ENCODE measurements at regions not wholly inside any gene's neighbourhood (a gene's known extent, or its start where the extent isn't known, plus 50 kb on each side); places are given as distances from the start of the nearest gene placed in this dataset.

DNA sequence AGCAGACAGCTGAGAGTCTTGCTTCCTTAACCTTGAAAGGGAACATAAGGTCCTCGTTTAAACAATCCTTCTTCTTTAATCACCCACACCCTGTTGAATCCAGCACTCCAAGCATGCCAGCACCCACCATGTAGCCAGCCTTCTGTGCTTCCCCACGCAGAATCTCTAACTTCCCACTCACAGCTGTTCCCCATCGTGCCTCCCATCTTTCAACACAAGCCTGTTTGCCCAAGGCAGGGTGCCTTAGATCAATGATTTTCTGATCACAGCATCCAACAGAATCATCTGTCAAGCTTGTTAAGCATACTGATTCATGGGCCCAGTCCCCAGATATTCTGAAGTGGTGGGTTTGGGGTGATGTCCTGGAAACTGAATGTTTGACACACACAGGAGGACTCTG is 530.8 kb downstream of the SH2D4B start:
- Mint-ChIP-seq H3K27me3 (ENCODE audit: low read depth) (no peaks in the 10 kb centered on the region), H3K27ac (no peak overlapping the region), H3K36me3 (ENCODE audit: low read depth) (no peaks in the 10 kb centered on the region), H3K4me1 (ENCODE audit: low read depth) (no peaks in the 10 kb centered on the region), H3K4me3 (no peak overlapping the region), H3K9me3 (no peaks in the 10 kb centered on the region)
- DNase-seq (ENCODE audit: low spot score), result no peak

DNA sequence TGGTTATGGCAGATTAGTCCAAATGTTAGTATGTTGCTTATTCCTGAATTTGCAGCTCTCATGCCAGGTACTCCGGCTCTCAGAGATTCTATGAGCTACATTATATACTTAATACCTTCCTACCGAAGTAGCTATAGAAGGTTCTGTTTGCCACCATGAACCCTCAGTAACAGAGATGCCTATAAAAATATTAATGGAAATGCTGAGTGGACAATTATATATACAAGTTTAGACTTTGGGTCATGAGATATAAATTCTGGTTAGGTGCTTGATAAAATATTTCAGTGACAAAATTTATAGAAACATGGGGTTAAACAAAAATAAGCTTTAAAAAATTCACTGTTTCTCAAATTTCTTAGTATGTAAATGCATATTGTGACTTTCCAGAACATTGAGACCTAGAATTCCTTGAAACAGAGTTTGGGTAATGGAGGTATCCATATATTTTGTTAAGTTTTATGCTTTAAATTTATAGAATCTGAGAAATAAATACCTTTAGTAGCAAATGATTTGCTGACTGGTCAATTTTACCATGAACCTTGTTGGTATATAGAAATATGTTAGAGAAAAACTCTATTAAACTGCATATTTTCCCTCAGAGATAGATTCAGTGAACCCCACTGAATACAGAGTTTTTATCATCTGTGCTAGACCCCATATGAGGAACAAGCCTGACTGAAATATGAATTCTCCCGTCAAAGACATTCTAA is 533.5 kb downstream of the SH2D4B start:
- H3K4me3 Mint-ChIP-seq, result no peak overlapping the region
- H3K9me3 Mint-ChIP-seq, result no peaks in the 10 kb centered on the region
- DNase-seq (ENCODE audit: low spot score), result no peak

DNA sequence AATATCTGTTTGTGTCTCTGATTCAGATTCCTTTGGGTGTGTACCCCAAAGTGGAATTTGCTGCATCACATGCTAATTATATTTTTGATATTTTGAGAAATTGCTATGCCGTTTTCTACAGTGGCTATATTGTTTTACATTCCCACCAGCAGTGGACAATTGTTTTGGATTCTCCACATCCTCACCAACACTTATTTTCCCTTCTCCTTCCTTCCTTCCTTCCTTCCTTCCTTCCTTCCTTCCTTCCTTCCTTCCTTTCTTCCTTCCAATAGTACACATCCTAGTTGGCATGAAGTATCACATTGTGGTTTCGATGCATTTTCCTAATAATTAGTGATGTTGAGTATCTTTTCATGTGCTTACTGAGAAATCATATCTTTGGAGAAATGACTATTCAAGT is 535.5 kb downstream of the SH2D4B start:
- Mint-ChIP-seq H3K4me3 (no peak overlapping the region), H3K27ac (no peak overlapping the region), H3K27me3 (ENCODE audit: low read depth) (no peaks in the 10 kb centered on the region), H3K36me3 (ENCODE audit: low read depth) (no peaks in the 10 kb centered on the region), H3K4me1 (ENCODE audit: low read depth) (no peaks in the 10 kb centered on the region), H3K9me3 (no peaks in the 10 kb centered on the region)
- no peak for DNase-seq (ENCODE audit: low spot score)

More for the DNA sequence above, 533.5 kb downstream of the SH2D4B start:
- H3K4me1 Mint-ChIP-seq (ENCODE audit: low read depth), result no peaks in the 10 kb centered on the region
- H3K27ac Mint-ChIP-seq, result no peak overlapping the region
- no peaks in the 10 kb centered on the region for H3K36me3 Mint-ChIP-seq (ENCODE audit: low read depth)
- H3K27me3 Mint-ChIP-seq (ENCODE audit: low read depth), result no peaks in the 10 kb centered on the region

DNA sequence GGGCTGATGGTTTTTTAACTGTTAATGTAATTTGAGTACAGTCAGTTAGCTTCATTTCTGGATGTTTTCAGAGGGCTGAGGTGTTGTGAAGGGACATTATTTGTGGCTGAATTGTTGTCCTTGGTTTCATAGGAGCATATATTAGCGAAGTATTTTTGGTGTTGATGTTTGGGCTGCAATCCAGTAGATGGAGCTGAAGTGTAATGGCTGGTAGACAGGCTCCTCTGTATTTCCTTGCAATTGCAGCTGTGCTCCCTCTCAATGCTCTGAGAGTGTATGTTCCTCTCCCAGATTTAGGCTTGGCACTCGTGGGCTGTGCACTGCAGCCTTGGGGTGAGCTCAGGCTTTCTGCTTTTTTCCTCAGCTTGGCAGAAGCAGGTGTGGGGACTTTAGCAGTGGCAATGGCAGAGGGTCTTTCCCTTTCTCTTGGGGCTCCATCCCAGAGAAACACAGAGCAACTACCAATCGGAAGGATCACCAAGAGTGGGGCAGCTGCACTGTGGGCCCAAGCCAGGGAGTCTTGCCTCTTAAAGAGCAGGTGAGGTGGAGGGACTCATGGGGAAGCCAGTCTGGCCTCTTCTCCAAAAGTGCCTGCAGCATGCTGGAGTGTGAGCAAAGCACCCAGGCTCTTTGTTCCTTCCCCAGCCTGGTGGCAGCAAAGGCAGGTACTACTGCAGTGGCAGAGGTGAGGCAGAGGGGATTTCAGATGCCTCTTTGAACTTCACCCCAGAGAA is 544.4 kb downstream of the SH2D4B start:
- peaks cover 4% of the 10 kb centered on the region for H3K9me3 Mint-ChIP-seq
- H3K4me3 Mint-ChIP-seq, result no peak overlapping the region
- no peak for DNase-seq (ENCODE audit: low spot score)
- no peak overlapping the region for H3K27ac Mint-ChIP-seq
- no peaks in the 10 kb centered on the region for H3K36me3 Mint-ChIP-seq (ENCODE audit: low read depth)
- no peaks in the 10 kb centered on the region for H3K27me3 Mint-ChIP-seq (ENCODE audit: low read depth)
- H3K4me1 Mint-ChIP-seq (ENCODE audit: low read depth), result no peaks in the 10 kb centered on the region

GRCh38 chr10:81082621-81083376 is 545.1 kb downstream of the SH2D4B start:
- H3K9me3 Mint-ChIP-seq, result peaks cover 4% of the 10 kb centered on the region
- H3K4me3 Mint-ChIP-seq, result no peak overlapping the region
- no peaks in the 10 kb centered on the region for H3K27me3 Mint-ChIP-seq (ENCODE audit: low read depth)
- H3K27ac Mint-ChIP-seq, result no peak overlapping the region
- H3K36me3 Mint-ChIP-seq (ENCODE audit: low read depth), result no peaks in the 10 kb centered on the region
- no peaks in the 10 kb centered on the region for H3K4me1 Mint-ChIP-seq (ENCODE audit: low read depth)
- no peak for DNase-seq (ENCODE audit: low spot score)

- no peaks in the 10 kb centered on the region for H3K27me3 Mint-ChIP-seq (ENCODE audit: low read depth)
- no peak overlapping the region for H3K4me3 Mint-ChIP-seq
- no peaks in the 10 kb centered on the region for H3K4me1 Mint-ChIP-seq (ENCODE audit: low read depth)
- no peaks in the 10 kb centered on the region for H3K36me3 Mint-ChIP-seq (ENCODE audit: low read depth)
- no peaks in the 10 kb centered on the region for H3K9me3 Mint-ChIP-seq
- no peak for DNase-seq (ENCODE audit: low spot score)
- no peak overlapping the region for H3K27ac Mint-ChIP-seq
These were observed 555.4 kb downstream of the SH2D4B start for GRCh38 chr10:81093056-81093455.

GRCh38 chr10:81095238-81095637 is 557.5 kb downstream of the SH2D4B start:
- Mint-ChIP-seq H3K9me3 (no peaks in the 10 kb centered on the region), H3K27ac (no peak overlapping the region), H3K4me1 (ENCODE audit: low read depth) (no peaks in the 10 kb centered on the region), H3K36me3 (ENCODE audit: low read depth) (no peaks in the 10 kb centered on the region), H3K27me3 (ENCODE audit: low read depth) (no peaks in the 10 kb centered on the region), H3K4me3 (no peak overlapping the region)
- DNase-seq (ENCODE audit: low spot score), result no peak

DNA sequence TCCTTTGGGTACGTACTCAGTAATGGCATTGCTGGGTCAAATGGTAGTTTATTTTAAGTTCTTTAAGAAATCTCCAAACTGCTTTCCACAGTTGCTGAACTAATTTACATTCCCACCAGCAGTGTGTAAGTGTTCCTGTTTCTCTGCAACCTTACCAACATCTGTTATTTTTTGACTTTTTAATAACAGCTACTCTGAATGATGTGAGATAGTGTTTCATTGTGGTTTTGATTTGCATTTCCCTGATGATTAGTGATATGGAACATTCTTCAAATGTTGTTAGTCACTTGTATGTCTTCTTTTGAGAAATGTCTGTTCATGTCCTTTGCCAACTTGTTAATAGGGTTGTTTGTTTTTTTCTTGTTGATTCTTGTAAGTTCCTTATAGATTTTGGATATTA is 558.9 kb downstream of the SH2D4B start:
- Mint-ChIP-seq H3K4me1 (ENCODE audit: low read depth) (no peaks in the 10 kb centered on the region), H3K27ac (no peak overlapping the region), H3K36me3 (ENCODE audit: low read depth) (no peaks in the 10 kb centered on the region), H3K27me3 (ENCODE audit: low read depth) (no peaks in the 10 kb centered on the region), H3K4me3 (no peak overlapping the region), H3K9me3 (no peaks in the 10 kb centered on the region)
- no peak for DNase-seq (ENCODE audit: low spot score)

DNA sequence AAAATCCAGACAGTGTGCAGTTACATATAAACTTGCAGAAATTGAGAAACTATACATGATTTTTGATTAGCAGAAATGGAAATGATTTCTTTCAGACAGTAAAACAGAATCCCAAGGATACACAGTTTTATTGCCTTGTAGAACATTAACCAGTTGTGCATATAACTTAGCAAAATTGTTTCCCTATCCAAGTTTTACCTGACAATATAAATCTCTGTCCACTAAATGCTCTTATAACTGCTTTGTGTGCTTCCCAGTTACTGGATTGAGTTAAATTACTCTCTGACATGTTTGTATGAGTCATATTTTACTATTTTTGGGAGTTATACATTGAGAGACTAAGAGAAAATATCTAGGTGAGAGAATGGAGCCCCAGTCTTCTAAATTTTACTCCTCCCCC is 563.4 kb downstream of the SH2D4B start:
- Mint-ChIP-seq H3K27ac (no peak overlapping the region), H3K36me3 (ENCODE audit: low read depth) (no peaks in the 10 kb centered on the region), H3K4me1 (ENCODE audit: low read depth) (no peaks in the 10 kb centered on the region), H3K4me3 (no peak overlapping the region), H3K27me3 (ENCODE audit: low read depth) (no peaks in the 10 kb centered on the region), H3K9me3 (no peaks in the 10 kb centered on the region)
- DNase-seq (ENCODE audit: low spot score), result no peak

DNA sequence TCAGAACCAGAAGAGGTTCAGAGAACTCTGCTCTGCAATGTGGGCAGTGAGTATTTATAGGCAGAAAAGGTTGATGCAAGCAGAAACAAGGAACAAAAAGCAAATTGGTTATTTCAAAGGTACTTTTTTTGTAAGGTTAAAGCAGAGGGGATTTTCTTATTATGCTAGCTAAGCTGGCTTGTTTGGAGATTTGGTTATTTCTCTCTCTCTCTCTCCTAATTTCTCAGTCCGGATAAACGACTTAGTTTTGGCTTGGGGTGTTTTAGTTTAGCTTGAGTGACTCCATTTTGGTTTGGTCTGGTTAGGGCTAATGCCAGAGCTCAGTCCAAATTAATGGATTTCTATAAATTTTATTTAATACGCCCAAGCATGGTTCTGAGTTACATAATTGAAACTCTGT is 566.8 kb downstream of the SH2D4B start:
- no peaks in the 10 kb centered on the region for H3K36me3 Mint-ChIP-seq (ENCODE audit: low read depth)
- H3K27ac Mint-ChIP-seq, result no peak overlapping the region
- no peak overlapping the region for H3K4me3 Mint-ChIP-seq
- no peak for DNase-seq (ENCODE audit: low spot score)
- no peaks in the 10 kb centered on the region for H3K4me1 Mint-ChIP-seq (ENCODE audit: low read depth)
- H3K27me3 Mint-ChIP-seq (ENCODE audit: low read depth), result no peaks in the 10 kb centered on the region
- no peaks in the 10 kb centered on the region for H3K9me3 Mint-ChIP-seq

DNA sequence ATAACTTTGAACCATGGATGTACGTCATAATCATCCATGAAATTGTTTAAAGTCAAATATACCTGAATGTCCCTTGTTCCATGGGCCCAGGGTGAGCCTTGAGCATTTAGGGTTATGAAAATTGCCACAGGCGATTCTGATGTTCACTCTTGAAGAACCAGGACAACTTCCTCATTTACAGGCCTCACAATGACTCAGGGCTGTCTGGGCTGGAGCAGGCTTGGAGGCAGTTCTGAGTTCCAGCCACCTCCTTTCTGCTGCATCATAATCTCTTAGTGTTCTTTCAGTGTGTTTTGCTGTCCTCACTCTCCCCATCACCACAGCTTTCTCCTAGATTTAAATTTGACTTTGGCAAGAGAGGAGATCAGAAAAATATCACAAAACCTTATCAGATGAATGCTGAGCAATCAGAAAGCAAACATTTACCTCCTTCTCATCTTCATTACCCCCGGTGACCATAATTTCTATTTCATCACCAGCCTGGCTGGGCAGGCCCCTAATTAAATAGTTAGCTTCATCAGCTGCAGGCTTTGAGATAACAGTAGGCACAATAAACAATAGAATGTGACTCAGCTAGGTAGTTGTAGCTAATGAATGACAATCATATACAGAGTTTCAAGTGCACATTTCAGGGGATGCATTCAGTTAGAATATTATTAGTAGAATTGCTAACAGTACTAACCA is 571.0 kb downstream of the SH2D4B start:
- DNase-seq (ENCODE audit: low spot score), result no peak
- Mint-ChIP-seq H3K27ac (no peak overlapping the region), H3K27me3 (ENCODE audit: low read depth) (no peaks in the 10 kb centered on the region), H3K4me3 (no peak overlapping the region), H3K9me3 (no peaks in the 10 kb centered on the region), H3K4me1 (ENCODE audit: low read depth) (no peaks in the 10 kb centered on the region), H3K36me3 (ENCODE audit: low read depth) (no peaks in the 10 kb centered on the region)

GRCh38 chr10:81109200-81109752 is 571.6 kb downstream of the SH2D4B start:
- Mint-ChIP-seq H3K9me3 (no peaks in the 10 kb centered on the region), H3K27ac (no peak overlapping the region), H3K27me3 (ENCODE audit: low read depth) (no peaks in the 10 kb centered on the region), H3K36me3 (ENCODE audit: low read depth) (no peaks in the 10 kb centered on the region), H3K4me1 (ENCODE audit: low read depth) (no peaks in the 10 kb centered on the region), H3K4me3 (no peak overlapping the region)
- no peak for DNase-seq (ENCODE audit: low spot score)

GRCh38 chr10:81116201-81116600 is 578.5 kb downstream of the SH2D4B start:
- Mint-ChIP-seq H3K4me3 (no peak overlapping the region), H3K4me1 (ENCODE audit: low read depth) (no peaks in the 10 kb centered on the region), H3K36me3 (ENCODE audit: low read depth) (no peaks in the 10 kb centered on the region), H3K27ac (no peak overlapping the region), H3K9me3 (no peaks in the 10 kb centered on the region), H3K27me3 (ENCODE audit: low read depth) (no peaks in the 10 kb centered on the region)
- no peak for DNase-seq (ENCODE audit: low spot score)

Measured in T-helper 2 cell treated with Interferon-gamma antibody and Interleukin-4, amounts not matched to agents 5 μg/mL and 100 μg/mL, for 36 hours (primary cell).